Cerebellar nuclear complex (tissue), 1 donor: ENCODE measurements at regions not wholly inside any gene's neighbourhood (a gene's known extent, or its start where the extent isn't known, plus 50 kb on each side); places are given as distances from the start of the nearest gene placed in this dataset.
"Not testable (repeated sequence)": the region's sequence is repeated elsewhere in the genome, so short reads cannot be mapped to it uniquely, and the experiment has no call there.

Source experiments
- DNase-seq, 2 experiments: peaks; one replicate each; lab custom pipeline; 2025; lab: John Stamatoyannopoulos, UW

- DNase-seq: not testable (repeated sequence)
Measured at GRCh38 chr5:17034992-17035391, 98.9 kb upstream of the MYO10 start.

GRCh38 chr5:17037751-17038150 is 101.7 kb upstream of the MYO10 start:
- no peak for DNase-seq

- no peak for DNase-seq
Measured at GRCh38 chr5:17039170-17039569, 103.1 kb upstream of the MYO10 start.

DNA sequence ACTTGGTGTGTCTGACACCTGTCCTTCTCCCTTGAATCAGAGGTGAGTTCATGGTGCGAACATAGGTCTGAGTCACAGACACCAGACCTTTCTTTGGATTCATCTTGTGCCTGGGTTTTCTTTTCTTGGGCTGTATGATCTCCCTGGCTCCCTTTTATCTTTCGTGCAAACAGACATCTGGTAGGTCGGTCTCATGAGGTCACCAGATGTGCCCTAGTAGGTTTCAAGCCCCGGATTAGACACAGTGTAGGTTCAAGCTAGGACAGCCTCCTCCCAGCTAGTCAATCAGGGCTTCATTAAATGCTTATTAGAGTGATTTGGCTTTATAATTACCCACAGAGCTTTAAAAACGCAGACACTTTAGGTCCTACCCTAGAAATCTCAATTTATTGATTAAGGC is 106.0 kb upstream of the MYO10 start:
- DNase-seq: no peak

DNA sequence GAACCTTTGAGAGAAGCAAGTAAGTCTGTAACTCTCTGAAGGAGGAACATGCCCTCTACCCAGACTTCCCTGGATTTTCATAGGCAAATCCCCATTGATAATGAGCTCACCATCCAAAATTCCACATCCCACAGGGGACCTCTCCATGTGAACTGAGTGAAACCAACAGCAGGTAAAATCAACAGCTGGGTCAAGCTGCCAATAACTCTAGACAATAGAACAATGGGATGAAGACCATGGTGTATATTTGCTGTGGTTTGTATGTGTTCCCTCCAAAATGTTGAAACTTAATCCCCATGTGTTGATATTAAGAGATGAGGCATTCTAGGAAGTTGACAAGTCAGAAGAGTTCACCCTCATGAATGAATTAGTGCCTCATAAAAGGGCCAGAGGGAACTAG is 110.2 kb upstream of the MYO10 start:
- DNase-seq: no peak

DNA sequence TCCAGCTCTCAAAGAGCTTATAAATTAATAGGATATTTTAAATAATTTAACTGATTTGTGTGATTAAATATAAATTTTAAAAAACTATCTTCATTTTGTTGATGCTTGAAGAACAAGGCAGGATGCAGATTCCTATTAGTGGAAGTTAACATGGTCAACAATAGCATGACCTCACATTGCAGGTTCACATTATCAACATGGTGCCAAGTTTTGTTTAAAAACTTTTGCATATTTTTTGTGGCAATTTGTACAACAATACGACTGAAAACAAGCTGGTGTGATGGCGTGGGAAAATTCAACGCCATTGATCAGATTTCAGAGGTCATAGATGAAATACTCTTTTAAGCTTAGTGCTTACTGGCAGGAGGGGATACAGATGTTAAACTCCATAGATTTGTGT is 114.1 kb upstream of the MYO10 start:
- no peak for DNase-seq

GRCh38 chr5:17054911-17055310 is 118.8 kb upstream of the MYO10 start:
- no peak for DNase-seq

GRCh38 chr5:17056141-17056631 is 120.1 kb upstream of the MYO10 start:
- peak; percentile 13 to 39 for DNase-seq

DNA sequence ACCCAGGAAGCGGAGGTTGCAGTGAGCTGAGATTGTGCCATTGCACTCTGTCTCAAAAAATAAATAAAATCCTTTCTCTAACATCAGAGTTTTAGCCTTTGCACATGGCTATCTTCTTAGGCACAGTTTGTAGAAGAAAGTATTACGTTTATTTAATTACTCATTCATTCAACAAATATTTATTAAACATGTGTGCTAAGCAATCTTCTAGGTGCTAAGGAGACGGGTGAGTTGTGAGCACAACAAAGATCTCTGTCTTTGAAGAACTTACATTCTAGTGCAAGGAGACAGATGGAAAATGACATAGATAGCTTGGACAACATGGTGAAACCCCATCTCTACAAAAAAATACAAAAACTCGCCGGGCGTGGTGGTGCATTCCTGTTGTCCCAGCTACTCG is 122.3 kb upstream of the MYO10 start:
- no peak for DNase-seq

DNA sequence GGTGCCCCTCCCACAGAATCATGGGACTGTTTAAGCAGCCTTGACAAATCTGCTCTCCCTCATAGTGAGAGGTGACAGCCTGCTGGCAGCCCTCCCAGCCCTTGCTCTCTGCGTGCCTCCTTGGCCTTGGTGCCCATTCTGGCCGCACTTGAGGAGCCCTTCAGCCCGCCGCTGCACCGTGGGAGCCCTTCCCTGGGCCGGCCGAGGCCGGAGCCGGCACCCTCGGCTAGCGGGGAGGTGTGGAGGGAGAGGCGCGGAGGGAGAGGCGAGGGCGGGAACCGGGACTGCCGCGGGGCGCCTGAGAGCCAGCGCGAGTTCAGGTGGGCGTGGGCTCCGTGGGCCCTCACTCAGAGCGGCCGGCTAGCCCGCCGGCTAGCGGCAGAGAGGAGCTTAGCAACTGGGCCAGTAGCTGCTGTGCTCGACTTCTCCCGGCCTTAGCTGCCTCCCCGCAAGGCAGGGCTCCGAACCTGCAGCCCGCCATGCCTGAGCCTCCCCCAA is 125.9 kb upstream of the MYO10 start:
- DNase-seq: no peak

DNA sequence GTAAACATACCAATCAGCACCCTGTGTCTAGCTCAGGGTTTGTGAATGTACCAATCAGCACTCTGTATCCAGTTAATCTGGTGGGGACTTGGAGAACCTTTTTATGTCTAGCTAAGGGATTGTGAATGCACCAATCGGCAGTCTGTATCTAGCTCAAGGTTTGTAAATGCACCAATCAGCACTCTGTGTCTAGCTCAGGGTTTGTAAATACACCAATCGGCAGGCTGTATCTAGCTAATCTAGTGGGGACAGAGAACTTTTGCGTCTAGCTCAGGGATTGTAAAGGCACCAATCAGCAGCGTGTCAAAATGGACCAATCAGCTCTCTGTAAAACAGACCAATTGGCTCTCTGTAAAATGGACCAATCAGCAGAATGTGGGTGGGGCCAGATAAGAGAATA is 126.7 kb upstream of the MYO10 start:
- DNase-seq: not testable (repeated sequence)

DNA sequence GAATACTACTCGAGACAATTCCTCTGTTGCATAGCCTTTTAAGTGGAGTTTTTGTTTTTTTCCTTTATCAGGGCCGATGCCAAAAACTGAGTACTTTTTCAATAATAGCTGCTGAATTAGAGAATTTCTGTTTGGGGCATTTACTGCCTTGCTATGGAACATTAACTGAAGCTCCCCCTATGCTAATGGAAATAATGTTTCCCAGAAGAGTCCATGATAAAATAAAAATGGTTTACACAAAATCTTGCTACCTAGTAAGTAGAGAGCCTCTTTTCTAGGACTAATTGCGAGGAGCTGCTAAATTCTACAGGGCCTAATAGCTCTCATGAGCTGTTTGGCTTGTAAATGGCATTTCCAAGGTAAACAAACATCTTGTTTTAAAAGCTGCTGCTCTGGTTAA is 128.2 kb upstream of the MYO10 start:
- no peak for DNase-seq

GRCh38 chr5:17065458-17065857 is 129.4 kb upstream of the MYO10 start:
- DNase-seq: no peak

- not testable (repeated sequence) for DNase-seq
Measured at GRCh38 chr5:17066026-17066425, 129.9 kb upstream of the MYO10 start.

DNA sequence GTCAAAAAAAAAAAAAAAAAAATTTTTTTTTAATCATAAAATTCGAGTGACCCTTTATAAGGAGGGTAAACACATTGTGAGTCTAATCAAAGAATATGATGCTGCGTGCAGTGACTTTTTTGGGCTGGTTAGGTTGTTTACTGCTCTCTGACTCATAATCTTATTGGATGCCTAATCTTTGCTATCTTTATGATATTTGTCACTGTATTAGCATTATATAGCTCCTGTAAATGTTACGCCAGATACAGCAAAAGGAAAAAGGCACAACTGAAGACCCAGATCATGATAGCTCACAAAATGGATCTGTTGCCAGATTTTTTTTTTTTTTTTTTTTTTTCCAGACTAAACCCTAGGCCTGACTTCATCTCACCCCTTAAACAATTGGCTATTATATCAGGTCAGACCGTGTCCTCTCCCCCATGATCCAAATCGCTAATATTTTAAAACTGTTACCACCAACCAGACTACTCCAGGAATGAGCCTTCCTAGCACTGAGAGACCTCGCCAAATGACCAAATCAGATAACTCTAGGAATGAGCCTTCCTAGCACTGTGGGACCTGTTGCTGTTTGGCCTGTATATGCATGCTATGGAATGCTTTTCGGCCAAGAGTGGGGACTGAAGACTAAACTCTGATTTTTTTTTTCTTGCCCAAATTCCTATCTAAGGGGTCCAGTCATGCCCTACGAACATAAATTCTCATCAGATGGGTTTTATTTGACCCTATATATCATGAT is 131.7 kb upstream of the MYO10 start:
- no peak for DNase-seq

GRCh38 chr5:17069995-17070511 is 134.0 kb upstream of the MYO10 start:
- DNase-seq: no peak

- no peak for DNase-seq
Measured at GRCh38 chr5:17070647-17071046, 134.6 kb upstream of the MYO10 start.

GRCh38 chr5:17075236-17075635 is 139.1 kb upstream of the MYO10 start:
- no peak for DNase-seq

DNA sequence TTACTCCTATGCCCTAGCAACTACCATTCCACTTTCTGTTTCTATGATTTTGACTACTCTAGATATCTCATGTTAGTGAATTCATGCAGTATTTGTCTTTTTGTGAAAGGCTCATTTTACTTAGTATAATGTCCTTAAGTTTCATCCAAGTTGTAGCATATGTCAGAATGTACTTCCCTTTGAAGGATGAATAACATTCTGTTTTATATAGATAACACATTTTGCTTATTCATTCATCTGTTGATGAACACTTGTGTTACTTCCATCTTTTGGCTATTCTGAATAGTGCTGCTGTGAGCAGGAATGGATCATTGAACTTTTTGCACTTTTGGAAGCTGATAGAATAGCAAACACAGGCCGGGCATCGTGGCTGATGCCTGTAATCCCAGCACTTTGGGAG is 140.2 kb upstream of the MYO10 start:
- no peak for DNase-seq

- no peak for DNase-seq
Measured at GRCh38 chr5:17077440-17078233, 139.8 kb upstream of the BASP1 start.

DNA sequence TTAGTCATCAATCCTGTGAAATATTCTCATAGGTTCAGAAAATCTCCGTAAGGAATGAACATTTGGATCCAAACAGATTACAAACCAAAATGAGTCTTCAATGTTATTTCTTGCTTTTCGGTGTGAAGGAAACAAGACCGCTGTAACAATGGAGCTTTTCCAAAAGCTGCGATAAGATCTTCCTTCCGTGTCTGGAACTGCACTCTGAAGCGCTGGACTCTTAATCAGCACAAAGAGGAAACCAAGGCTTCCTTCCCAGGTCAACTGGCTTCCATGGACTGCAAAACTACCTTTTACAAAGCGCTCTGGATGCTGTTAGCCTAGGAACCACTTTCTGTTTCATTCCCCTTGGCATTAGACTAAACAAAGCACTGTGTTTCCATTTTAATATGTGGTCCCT is 137.9 kb upstream of the BASP1 start:
- no peak for DNase-seq

GRCh38 chr5:17080361-17080760 is 137.1 kb upstream of the BASP1 start:
- no peak for DNase-seq

DNA sequence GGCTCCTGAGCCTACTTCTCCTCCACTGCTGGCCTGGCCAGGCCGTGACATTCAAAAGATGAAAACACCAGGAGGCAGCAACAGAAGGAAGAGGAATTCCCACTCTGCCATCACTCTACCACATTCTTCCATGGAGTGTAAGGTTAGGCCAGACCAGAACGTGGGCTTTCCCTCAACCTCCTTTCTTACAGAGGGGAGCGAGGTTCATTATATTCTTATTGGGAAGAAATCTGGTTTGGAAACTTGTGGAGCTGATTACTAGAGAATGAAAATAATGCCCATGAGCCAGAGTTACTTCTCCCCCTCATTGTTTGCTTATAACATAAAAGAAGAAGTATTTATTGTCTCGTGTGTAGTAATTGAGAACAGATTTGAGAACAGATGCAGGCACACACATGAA is 136.3 kb upstream of the BASP1 start:
- DNase-seq: no peak
